ENCODE measurements at regions not wholly inside any gene's neighbourhood (a gene's known extent, or its start where the extent isn't known, plus 50 kb on each side); places are given as distances from the start of the nearest gene placed in this dataset.
A peak's percentile ranks its signal among the peaks of the same experiment; 100 is the strongest.
"Not testable (repeated sequence)": the region's sequence is repeated elsewhere in the genome, so short reads cannot be mapped to it uniquely, and the experiment has no call there.

DNA sequence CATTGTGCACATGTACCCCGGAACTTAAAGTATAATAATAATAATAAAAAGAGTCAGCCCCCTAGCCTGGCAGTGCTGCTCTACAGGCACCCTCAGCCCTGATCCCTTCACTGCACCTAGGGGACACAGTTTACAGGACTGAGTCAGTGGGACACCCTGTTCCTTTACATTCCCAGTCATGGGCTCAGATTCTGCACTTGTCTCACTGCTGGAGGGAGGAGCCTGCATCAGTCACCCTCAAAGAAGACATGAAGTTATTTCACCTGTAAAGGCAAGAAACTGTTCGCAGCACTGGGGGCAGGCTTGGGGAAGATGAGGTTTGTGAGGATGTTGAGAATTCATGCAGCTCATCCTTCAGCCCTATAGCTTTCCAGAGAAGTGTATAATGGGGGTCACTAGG lies 50.7 kb upstream of the VPREB1 start:
- DNase-seq (ENCODE audit: low spot score): no peak
- FAIRE-seq: no peak

DNA sequence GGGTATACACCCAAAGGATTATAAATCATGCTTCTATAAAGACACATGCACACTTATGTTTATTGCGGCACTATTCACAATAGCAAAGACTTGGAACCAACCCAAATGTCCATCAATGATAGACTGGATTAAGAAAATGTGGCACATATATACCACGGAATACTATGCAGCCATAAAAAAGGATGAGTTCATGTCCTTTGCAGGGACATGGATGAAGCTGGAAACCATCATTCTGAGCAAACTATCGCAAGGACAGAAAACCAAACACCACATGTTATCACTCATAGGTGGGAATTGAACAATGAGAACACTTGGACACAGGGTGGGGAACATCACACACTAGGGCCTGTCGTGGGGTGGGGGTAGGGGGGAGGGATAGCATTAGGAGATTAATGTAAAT lies 51.1 kb upstream of the VPREB1 start:
- FAIRE-seq: not testable (repeated sequence)

DNA sequence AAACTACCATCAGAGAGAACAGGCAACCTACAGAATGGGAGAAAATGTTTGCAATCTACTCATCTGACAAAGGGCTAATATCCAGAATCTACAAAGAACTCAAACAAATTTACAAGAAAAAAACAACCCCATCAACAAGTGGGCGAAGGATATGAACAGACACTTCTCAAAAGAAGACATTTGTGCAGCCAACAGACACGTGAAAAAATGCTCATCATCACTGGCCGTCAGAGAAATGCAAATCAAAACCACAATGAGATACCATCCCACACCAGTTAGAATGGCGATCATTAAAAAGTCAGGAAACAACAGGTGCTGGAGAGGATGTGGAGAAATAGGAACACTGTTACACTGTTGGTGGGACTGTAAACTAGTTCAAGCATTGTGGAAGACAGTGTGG lies 51.6 kb upstream of the VPREB1 start:
- not testable (repeated sequence) for FAIRE-seq; DNase-seq (ENCODE audit: low spot score)

More for the DNA sequence above, 51.1 kb upstream of the VPREB1 start:
- not testable (repeated sequence) for DNase-seq (ENCODE audit: low spot score)

DNA sequence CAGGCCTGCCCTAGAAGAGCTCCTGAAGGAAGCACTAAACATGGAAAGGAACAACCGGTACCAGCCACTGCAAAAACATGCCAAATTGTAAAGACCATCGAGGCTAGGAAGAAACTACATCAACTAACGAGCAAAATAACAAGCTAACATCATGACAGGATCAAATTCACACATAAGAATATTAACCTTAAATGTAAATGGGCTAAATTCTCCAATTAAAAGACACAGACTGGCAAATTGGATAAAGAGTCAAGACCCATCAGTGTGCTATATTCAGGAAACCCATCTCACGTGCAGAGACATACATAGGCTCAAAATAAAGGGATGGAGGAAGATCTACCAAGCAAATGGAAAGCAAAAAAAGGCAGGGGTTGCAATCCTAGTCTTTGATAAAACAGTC lies 54.8 kb upstream of the VPREB1 start:
- FAIRE-seq; DNase-seq (ENCODE audit: low spot score): not testable (repeated sequence)

DNA sequence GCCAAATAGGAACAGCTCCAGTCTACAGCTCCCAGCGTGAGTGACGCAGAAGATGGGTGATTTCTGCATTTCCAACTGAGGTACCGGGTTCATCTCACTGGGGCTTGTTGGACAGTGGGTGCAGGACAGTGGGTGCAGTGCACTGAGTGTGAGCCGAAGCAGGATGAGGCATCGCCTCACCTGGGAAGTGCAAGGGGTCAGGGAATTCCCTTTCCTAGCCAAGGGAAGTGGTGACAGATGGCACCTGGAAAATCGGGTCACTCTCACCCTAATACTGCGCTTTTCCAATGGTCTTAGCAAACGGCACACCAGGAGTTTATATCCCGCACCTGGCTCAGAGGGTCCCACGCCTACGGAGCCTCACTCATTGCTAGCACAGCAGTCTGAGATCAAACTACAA lies 56.7 kb upstream of the VPREB1 start:
- not testable (repeated sequence) for FAIRE-seq; DNase-seq (ENCODE audit: low spot score)

DNA sequence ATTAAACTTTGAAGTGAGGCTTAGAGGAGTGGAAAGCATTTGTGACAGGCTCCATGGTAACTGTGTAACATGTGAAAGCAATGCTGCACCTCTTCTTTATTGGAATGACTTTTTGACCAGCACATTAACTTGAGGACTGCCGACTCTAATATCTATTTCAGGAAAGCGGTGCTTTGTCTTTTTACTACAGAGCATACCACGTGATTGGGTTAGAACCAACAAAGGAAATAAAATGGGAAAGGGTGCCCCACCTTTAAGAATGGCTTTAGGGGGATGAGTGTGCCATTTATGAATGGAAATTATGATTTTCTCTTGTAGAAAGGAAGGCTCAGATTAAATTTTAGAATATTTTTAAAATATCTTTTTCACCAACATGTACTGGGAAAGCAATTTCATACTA lies 57.3 kb upstream of the VPREB1 start:
- DNase-seq (ENCODE audit: low spot score): no peak
- no peak for FAIRE-seq

DNA sequence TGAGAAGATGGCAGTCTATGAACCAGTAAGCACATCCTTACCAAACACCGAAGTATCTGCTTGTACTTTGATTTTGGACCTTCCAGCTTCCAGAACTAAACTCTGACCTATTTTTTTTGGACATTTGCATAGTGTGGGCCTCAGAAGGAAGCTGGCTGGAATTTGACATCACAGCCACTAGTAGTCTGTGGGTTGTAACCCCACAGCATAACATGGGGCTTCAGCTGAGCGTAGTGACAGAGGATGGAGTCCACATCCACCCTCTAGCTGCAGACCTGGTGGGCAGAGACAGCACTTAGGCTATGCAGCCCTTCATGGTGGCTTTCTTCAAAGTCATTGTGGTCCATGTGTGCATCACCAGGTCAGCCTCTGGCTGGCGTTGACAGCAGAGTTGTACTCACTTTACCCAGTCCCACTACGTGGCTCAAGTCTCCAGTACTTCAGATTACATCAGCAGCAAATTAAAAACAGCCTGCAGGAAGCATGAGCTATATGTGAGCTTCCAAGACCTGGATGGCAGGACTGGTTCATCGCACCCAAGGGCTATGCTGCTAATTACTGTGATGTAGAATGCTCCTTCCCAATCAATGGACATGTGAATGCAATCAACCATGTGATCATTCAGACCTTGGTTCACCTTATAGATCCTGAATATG lies 58.6 kb upstream of the VPREB1 start:
- DNase-seq (ENCODE audit: low spot score) (no peak), FAIRE-seq (no peak)

DNA sequence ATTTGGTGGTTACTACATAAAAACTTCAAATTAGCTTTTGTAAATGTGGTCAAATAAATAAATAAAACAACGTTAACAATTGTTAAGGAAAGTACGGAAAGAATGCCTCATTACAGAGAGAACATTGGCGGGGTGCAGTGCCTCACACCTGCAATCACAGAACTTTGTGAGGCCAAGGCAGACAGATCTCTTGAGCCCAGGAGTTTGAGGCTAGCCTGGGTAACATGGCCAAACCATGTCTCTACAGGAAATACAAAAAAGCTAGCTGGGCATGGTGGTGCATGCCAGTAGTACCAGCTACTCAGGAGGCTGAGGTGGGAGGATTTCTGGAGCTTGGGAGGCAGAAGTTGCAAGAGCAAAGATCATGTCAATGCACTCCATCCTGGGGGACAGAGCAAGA lies 59.4 kb upstream of the VPREB1 start:
- FAIRE-seq (no peak), DNase-seq (ENCODE audit: low spot score) (no peak)

DNA sequence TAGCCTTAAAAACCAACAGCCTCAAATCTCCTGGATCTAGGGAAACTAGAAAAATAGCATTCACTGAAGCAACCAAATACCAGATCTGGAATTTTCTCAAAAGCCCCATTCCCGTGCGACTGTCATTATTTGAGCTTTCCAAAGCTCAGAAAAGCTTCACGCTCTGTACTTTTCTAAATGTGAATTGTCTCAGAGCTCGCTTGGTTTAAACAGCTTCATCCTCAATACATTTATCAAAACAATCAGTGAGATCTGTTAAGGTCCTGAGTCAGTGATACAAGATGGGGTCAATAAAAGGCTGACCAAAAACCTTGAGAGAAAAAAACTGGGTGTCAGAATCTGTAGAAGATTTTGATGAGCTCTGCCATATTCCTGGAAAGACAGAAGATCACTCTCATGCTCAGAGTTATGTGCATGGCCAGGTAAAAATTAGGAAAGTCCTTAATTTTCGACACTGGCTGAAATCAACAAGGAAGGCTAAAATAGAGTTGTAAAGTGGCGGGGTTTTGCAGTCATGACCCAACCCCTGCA lies 60.2 kb upstream of the VPREB1 start:
- FAIRE-seq (no peak), DNase-seq (ENCODE audit: low spot score) (no peak)

DNA sequence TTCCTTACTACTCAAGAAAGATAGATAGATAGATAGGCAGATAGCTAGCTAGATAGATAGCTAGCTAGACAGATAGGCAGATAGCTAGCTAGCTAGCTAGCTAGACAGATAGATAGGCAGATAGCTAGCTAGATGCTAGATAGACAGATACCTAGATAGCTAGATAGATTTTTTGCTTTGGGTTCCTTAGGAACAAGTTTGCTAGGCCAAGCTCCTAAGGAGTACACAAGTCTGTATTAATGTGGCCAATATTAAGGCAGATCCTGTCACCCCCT lies 61.7 kb upstream of the VPREB1 start:
- FAIRE-seq (no peak), DNase-seq (ENCODE audit: low spot score) (no peak)

DNA sequence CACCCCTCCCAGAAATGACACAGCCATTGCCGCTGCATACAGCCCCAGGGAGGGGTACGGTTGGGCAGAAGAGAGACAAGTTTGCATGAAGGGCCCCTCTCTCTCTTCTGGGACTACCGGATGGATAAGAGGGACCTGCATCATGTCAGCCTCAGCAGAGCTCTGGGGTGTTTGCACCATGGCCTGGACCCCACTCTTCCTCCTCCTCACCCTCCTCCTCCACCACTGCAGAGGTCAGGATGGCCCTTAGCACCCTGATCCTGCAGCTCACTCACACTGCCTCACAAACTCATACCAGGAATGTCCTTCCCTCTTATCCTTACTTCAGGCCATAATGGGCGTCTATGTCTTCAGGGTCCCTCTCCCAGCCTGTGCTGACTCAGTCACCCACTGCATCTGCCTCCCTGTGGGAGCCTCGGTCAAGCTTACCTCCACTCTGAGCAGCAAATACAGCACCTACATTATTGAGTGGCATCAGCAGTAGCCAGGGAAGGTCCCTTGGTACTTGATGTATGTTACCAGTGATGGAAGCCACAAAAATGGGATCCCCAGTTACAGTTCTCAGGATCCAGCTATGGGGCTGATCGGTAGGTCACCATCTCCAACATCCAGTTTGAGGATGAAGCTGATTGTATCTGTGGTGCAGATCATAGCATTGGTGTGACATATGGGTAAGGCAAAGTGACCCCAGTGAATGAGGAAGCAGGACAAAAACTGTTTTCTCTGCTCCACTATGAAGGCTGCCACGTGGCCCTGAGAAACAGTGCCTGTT lies 62.2 kb upstream of the VPREB1 start:
- no peak for FAIRE-seq
- DNase-seq (ENCODE audit: low spot score): no peak

DNA sequence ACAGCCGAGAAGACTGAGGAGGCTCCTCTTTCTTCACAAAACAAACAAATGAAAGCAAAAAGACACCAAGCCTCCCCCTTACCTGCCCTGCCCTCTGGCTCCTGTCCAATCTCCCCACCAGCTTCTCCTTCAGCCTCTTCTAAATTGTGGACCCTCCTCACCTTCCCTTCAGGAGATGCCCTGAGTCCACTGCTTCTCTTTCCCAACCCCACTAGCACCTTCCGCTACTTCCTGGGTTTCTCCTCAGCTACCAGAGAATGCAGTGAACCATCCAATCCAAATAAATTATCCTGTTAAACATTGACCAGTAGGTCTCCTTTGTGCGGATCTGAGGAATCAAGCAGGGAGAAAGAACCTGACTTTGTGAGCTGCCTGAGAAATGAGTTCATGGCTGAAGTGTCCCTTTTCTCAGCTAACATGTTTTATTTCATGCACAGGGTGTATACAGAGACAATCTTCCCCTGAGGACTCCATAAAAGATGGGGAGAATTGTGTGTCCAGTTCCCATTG lies 63.2 kb upstream of the VPREB1 start:
- peak; percentile 73 for DNase-seq (ENCODE audit: low spot score)

DNA sequence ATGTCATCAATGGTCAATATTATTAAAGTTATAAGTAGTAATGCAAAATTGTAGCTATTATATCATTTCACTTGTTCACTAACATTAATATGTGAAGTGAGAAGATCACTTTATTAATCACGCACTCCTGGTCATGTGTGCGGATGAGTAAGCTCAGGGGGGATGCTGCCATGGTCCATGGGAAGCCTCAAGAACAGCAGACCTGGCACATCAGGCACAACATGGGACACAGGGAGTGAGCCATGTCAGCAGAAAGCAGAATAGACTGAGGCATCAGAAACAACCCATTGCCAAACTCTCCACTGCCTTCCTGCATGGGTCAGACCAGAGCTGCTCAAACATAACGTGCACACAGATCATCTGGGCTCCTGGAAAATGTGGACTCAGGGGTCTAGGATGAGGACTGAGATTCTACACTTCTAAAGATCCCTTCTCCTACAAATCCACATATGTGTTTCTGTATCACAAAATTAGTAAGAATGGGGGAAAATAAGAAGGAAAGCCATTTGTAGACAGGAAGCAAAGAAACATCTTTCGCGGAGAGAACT lies 63.8 kb upstream of the VPREB1 start:
- DNase-seq (ENCODE audit: low spot score): peak; percentile 19
- no peak for FAIRE-seq

More for the DNA sequence above, 63.2 kb upstream of the VPREB1 start:
- FAIRE-seq: peak; percentile 90

DNA sequence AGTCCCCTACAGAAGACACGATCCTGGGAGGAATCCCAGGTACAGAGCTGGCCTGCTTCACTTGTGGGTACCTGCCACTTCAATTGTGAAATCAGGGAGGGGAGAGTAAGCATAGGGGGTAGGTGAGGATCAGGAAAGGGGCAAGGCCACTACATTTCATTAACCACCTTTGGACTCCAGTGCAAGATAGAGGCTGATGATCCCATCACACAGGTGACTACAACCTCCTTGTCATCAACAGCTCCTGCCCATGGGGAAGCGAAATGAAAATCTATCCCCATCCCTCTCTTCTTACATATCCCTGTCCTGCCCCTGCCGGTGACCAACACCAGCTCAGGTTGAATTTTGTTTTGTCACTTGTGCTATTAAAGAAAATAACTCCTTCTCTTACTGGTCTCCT lies 64.7 kb upstream of the VPREB1 start:
- FAIRE-seq: no peak

DNA sequence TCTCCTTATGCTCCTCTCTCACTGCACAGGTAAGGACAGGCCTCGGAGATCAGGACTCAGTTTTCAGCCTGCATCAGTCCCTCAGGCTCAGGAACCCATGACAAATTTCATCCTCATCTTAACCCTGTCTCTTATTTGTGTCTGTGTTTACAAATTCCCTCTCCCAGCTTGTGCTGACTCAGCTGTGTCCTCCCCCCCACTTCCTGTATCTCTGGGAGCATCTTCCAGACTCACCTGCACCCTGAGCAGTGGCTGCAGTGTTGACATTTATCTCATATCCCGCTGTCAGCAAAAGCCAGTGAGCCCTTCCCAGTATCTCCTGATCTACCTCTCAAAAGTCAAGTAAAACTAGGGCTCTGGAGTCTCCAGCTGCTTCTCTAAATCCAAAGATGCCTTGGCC lies 65.6 kb upstream of the VPREB1 start:
- DNase-seq (ENCODE audit: low spot score): no peak
- no peak for FAIRE-seq

More for the DNA sequence above, 64.7 kb upstream of the VPREB1 start:
- DNase-seq (ENCODE audit: low spot score): no peak

DNA sequence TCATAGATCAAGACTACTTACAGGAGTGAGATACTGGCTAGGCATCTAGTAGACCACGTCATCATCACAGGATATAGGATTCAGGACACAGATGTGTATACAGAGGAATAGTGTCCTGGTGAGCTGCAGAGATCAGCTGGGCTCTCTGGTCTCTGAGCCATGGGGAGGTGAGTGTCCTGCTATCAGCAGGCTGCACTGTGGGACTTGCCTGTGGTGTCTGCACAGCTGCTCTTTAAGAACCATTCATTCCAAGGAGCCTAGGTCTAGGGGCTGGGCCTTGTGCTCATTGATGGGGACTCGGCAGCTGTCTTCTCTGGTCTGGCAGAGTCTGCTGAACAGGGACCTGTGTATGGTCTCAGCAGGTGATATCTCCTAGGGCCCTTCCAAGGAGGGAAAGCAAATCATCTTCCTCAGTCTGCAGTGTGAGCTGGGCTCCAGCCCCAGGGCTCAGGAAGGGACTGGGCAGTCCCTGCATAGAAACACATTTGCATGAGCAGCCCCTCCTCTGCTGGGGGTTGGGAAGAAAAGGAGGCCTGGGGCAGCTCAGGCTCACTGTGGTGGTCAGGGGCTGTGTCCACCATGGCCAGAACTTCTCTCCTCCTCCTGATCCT lies 66.1 kb upstream of the VPREB1 start:
- no peak for DNase-seq (ENCODE audit: low spot score)
- no peak for FAIRE-seq

DNA sequence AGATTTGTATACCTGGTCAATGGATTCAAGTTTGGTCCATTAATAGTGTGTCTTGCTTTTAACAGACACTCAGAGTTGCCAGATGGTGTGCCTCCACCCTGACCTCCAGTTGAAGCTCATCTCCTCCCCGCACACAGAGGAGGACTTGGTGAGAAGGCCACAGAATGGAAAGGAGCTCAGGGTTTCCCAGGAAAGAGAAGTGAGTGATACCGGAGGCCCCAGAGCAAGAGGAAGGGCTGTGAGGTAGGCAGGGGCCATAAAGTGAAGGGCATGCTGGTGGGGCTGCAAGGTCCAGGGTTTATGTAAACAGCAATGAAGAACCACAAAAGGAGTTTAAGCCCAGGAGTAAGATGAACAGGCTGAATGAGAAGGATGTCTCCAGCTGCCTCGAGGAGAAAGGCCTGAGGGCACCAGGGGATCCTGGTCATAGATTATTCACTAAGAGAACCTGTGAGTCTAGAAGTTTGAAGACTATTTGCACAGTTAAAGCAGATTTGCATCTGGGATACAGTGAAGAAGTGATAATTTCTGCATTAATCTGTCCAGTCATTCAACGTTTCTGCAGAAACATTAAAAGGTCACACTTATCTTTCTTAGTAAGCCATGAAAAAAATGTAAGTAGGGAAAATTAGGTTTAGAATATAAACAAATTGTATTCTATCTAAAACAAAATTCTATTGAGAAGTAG lies 67.5 kb upstream of the VPREB1 start:
- no peak for DNase-seq (ENCODE audit: low spot score)
- FAIRE-seq: no peak

DNA sequence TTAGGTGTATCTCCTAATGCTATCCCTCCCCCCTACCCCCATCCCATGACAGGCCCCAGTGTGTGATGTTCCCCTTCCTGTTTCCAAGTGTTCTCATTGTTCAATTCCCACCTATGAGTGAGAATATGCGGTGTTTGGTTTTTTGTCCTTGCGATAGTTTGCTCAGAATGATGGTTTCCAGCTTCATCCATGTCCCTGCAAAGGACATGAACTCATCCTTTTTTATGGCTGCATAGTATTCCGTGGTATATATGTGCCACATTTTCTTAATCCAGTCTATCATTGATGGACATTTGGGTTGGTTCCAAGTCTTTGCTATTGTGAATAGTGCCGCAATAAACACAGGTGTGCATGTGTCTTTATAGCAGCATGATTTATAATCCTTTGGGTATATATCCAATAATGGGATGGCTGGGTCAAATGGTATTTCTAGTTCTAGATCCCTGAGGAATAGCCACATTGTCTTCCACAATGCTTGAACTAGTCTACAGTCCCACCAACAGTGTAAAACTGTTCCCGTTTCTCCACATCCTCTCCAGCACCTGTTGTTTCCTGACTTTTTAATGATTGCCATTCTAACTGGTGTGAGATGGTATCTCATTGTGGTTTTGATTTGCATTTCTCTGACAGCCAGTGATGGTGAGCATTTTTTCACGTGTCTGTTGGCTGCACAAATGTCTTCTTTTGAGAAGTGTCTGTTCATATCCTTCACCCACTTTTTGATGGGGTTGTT lies 71.5 kb upstream of the VPREB1 start:
- DNase-seq (ENCODE audit: low spot score); FAIRE-seq: not testable (repeated sequence)

DNA sequence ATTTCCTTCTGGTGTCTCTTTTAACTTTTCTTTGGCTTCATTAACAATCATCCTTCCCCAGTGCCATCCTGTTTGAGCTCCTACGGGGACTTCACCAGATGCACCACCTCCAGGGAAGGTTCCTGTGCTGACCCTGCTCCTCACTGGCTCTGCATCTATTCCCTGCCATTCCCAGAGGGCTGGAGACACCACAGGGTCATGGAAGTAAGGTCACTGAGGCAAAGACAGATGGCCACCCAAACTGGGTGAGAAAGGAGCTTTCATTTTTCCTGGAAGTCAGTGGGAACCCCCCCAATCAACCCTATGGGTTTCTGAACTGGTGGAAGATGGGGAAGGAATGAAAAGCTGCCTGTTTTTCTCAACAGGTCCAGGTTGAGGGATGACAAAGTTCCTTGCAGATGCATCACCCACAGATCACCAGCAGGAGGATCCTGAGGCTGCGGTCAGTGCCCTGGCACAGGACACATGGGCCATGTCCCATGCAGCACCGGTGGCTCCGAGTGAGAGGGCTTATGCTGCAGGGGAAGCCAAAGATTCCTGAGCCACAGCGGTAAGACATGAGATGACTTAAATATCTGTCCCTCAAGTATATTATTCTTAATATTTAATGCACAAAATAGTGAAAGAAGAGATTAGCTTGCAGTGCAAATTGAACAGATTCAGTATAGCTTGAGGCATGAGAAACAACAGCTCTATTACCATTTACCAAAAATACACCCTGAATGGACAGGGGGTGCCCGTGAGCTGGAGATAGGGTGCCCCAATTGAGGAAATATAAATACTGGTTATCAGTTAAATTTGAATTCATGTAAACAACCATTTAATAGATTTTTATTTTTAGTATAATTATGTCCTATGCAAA lies 73.0 kb upstream of the VPREB1 start:
- FAIRE-seq: no peak
- DNase-seq (ENCODE audit: low spot score): no peak

DNA sequence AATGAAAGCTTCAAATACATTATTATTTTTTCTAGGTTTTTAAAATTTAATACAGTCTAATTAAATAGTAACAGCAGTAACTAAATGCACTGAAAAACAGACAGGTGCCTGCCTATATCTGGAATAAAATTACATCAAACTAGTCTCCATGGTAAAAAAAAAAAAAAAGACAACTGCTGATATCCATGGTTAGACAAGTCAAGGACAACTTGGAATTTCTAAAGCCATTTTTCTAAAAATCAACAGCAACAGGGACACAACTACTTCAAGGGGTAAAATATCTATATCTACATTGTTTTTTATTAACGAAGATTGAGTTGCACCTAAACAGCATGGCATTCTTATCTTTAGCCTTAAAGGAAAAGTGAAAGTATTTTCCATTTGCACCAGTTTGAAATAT lies 74.7 kb upstream of the VPREB1 start:
- no peak for DNase-seq (ENCODE audit: low spot score)
- no peak for FAIRE-seq

Measured in RCC 7860 (cell line).